ENCODE measurements at regions not wholly inside any gene's neighbourhood (a gene's known extent, or its start where the extent isn't known, plus 50 kb on each side); places are given as distances from the start of the nearest gene placed in this dataset.
A peak's percentile ranks its signal among the peaks of the same experiment; 100 is the strongest.

- ATAC-seq (ENCODE audit: low read depth), result 0 out of 3 replicates have a peak, but pooled peaks have one; percentile 36
- no peak for TF ChIP-seq CTCF (IDR thresholded peaks at IDR 0.05; ENCODE audit: poor library complexity, severe bottlenecking)
- no peak for DNase-seq (ENCODE audit: low spot score)
- Histone ChIP-seq H3K4me1 (ENCODE audit: insufficient read depth, poor library complexity, severe bottlenecking) (no peaks in the 10 kb centered on the region), H3K27ac (ENCODE audit: poor library complexity, severe bottlenecking) (no peak overlapping the region), H3K4me3 (ENCODE audit: severe bottlenecking) (no peak overlapping the region), H3K36me3 (ENCODE audit: low read depth) (no peaks in the 10 kb centered on the region), H3K9me3 (ENCODE audit: severe bottlenecking) (no peaks in the 10 kb centered on the region), H3K27me3 (ENCODE audit: insufficient read depth, poor library complexity, severe bottlenecking) (no peaks in the 10 kb centered on the region)
These were observed 892.9 kb upstream of the USP15 start for GRCh38 chr12:61367281-61367785.

GRCh38 chr12:61369241-61369910, 890.8 kb upstream of the USP15 start:
- no peak for ATAC-seq (ENCODE audit: low read depth)
- H3K27me3 ChIP-seq (ENCODE audit: insufficient read depth, poor library complexity, severe bottlenecking), result no peaks in the 10 kb centered on the region

GRCh38 chr12:61384511-61384910, 875.7 kb upstream of the USP15 start:
- no peaks in the 10 kb centered on the region for H3K9me3 ChIP-seq (ENCODE audit: severe bottlenecking)
- no peak for ATAC-seq (ENCODE audit: low read depth)
- H3K4me3 ChIP-seq (ENCODE audit: severe bottlenecking), result no peak overlapping the region
- H3K36me3 ChIP-seq (ENCODE audit: low read depth), result no peaks in the 10 kb centered on the region
- H3K27ac ChIP-seq (ENCODE audit: poor library complexity, severe bottlenecking), result no peak overlapping the region
- peaks cover 4% of the 10 kb centered on the region for H3K4me1 ChIP-seq (ENCODE audit: insufficient read depth, poor library complexity, severe bottlenecking)
- no peaks in the 10 kb centered on the region for H3K27me3 ChIP-seq (ENCODE audit: insufficient read depth, poor library complexity, severe bottlenecking)
- TF ChIP-seq CTCF (IDR thresholded peaks at IDR 0.05; ENCODE audit: poor library complexity, severe bottlenecking), result no peak
- DNase-seq (ENCODE audit: low spot score), result no peak

More at GRCh38 chr12:61369241-61369910, 890.8 kb upstream of the USP15 start:
- no peak for DNase-seq (ENCODE audit: low spot score)
- no peak for TF ChIP-seq CTCF (IDR thresholded peaks at IDR 0.05; ENCODE audit: poor library complexity, severe bottlenecking)
- H3K4me3 ChIP-seq (ENCODE audit: severe bottlenecking), result no peak overlapping the region
- no peaks in the 10 kb centered on the region for H3K4me1 ChIP-seq (ENCODE audit: insufficient read depth, poor library complexity, severe bottlenecking)
- no peak overlapping the region for H3K27ac ChIP-seq (ENCODE audit: poor library complexity, severe bottlenecking)
- H3K36me3 ChIP-seq (ENCODE audit: low read depth), result no peaks in the 10 kb centered on the region
- no peaks in the 10 kb centered on the region for H3K9me3 ChIP-seq (ENCODE audit: severe bottlenecking)

GRCh38 chr12:61385771-61386170, 874.4 kb upstream of the USP15 start:
- Histone ChIP-seq H3K4me1 (ENCODE audit: insufficient read depth, poor library complexity, severe bottlenecking) (peaks cover 4% of the 10 kb centered on the region), H3K4me3 (ENCODE audit: severe bottlenecking) (no peak overlapping the region), H3K9me3 (ENCODE audit: severe bottlenecking) (no peaks in the 10 kb centered on the region), H3K27ac (ENCODE audit: poor library complexity, severe bottlenecking) (no peak overlapping the region), H3K27me3 (ENCODE audit: insufficient read depth, poor library complexity, severe bottlenecking) (no peaks in the 10 kb centered on the region), H3K36me3 (ENCODE audit: low read depth) (no peaks in the 10 kb centered on the region)
- DNase-seq (ENCODE audit: low spot score) (no peak), ATAC-seq (ENCODE audit: low read depth) (peak; percentile 44; the same call in 2 of the 3 replicates)
- no peak for TF ChIP-seq CTCF (IDR thresholded peaks at IDR 0.05; ENCODE audit: poor library complexity, severe bottlenecking)

GRCh38 chr12:61397668-61398067, 862.5 kb upstream of the USP15 start:
- no peaks in the 10 kb centered on the region for H3K36me3 ChIP-seq (ENCODE audit: low read depth)
- no peak for TF ChIP-seq CTCF (IDR thresholded peaks at IDR 0.05; ENCODE audit: poor library complexity, severe bottlenecking)
- no peak for DNase-seq (ENCODE audit: low spot score)
- no peaks in the 10 kb centered on the region for H3K4me1 ChIP-seq (ENCODE audit: insufficient read depth, poor library complexity, severe bottlenecking)
- peak; percentile 68 for ATAC-seq (ENCODE audit: low read depth)
- no peaks in the 10 kb centered on the region for H3K27me3 ChIP-seq (ENCODE audit: insufficient read depth, poor library complexity, severe bottlenecking)
- no peak overlapping the region for H3K27ac ChIP-seq (ENCODE audit: poor library complexity, severe bottlenecking)
- no peaks in the 10 kb centered on the region for H3K9me3 ChIP-seq (ENCODE audit: severe bottlenecking)
- H3K4me3 ChIP-seq (ENCODE audit: severe bottlenecking), result no peak overlapping the region

All from RWPE2 (cell line).